HCT116 (cell line): ENCODE measurements at regions not wholly inside any gene's neighbourhood (a gene's known extent, or its start where the extent isn't known, plus 50 kb on each side); places are given as distances from the start of the nearest gene placed in this dataset.

ENCODE experiments used
- ATAC-seq: fragments of 200-7000 bp; cut with Tn5 transposase; 2 replicates; pipeline ENCODE4 v1.9.1; 2020; ENCODE audit warnings: mild to moderate bottlenecking, moderate library complexity
- BruUV-seq: library from RNA; stranded (reverse); fragments of 400-500 nt; replicated peaks from 2 replicates; lab custom pipeline; 2021; lab: Mats Ljungman, UMichigan
- CTCF ChIA-PET: fragments of 300-600 bp; sonication (Branson Sonifier 250); formaldehyde crosslinking; loops from one replicate; lab custom pipeline; 2021; ENCODE audit warnings: antibody characterized with exemption; lab: Charles Lee
- POLR2A ChIA-PET: fragments of 300-600, 350-600 bp; sonication (Branson Sonifier 250); formaldehyde crosslinking; loops from one replicate; lab custom pipeline; 2021; ENCODE audit warnings: antibody characterized with exemption; lab: Charles Lee
- RAD21 ChIA-PET, 2 experiments: fragments of 300-600 bp; sonication (Branson Sonifier 250); formaldehyde crosslinking; loops; one replicate each; lab custom pipeline; 2023; ENCODE audit warnings: low total read pairs in 2 of 2; ENCODE audit not compliant: uncharacterized antibody in 2 of 2, unreplicated experiment in 2 of 2, low non-redundant PET in 1 of 2; lab: Charles Lee
- DNase-seq: peaks from one replicate; pipeline ENCODE4 v3.0.0-alpha.2; 2010; ENCODE audit warnings: low read depth, low spot score
- H2AFZ ChIP-seq: fragments of 200-600 bp; shearing (Covaris generic), sonication (generic); 2 replicates; pipeline ENCODE4 v1.6.1; 2017; ENCODE audit warnings: low read depth, mixed run types, mixed read lengths, antibody characterized with exemption, low read length; ENCODE audit not compliant: poor library complexity, severe bottlenecking
- H3K27ac ChIP-seq: 2 replicates; pipeline ENCODE4 v1.5.1; 2012; ENCODE audit warnings: low read depth, low read length
- H3K27me3 ChIP-seq: fragments of 200-600 bp; sonication (generic); 2 replicates; pipeline ENCODE4 v1.6.1; 2016; ENCODE audit warnings: mixed run types, low read length, mixed read lengths; ENCODE audit not compliant: insufficient read depth
- H3K36me3 ChIP-seq, 2 experiments: fragments of 200-500 bp in 1 of 2; fragments of 200-600 bp in 1 of 2; sonication (Bioruptor generic) in 1 of 2; sonication (generic) in 1 of 2; 2 replicates each; pipeline versions ENCODE4 v1.5.1 to v1.6.1; 2014 to 2016; ENCODE audit warnings: low read length in 2 of 2, inconsistent platforms in 1 of 2, mixed read lengths in 1 of 2, mixed run types in 1 of 2; ENCODE audit not compliant: insufficient read depth in 2 of 2, control insufficient read depth in 1 of 2
- H3K4me1 ChIP-seq, 2 experiments: fragments of 200-600 bp in 1 of 2; sonication (generic) in 1 of 2; 2 replicates each; pipeline versions ENCODE4 v1.5.1 to v1.6.1; 2012 to 2017; ENCODE audit warnings: low read length in 2 of 2, inconsistent platforms in 1 of 2, mild to moderate bottlenecking in 1 of 2, mixed read lengths in 1 of 2, mixed run types in 1 of 2, moderate library complexity in 1 of 2; ENCODE audit not compliant: insufficient read depth in 2 of 2, control insufficient read depth in 1 of 2
- H3K4me2 ChIP-seq: fragments of 200-600 bp; sonication (generic); 2 replicates; pipeline ENCODE4 v1.6.1; 2017; ENCODE audit warnings: mixed run types, low read length, mixed read lengths
- H3K4me3 ChIP-seq, 2 experiments: fragments of 200-600 bp in 1 of 2; sonication (generic) in 1 of 2; replicated peaks in 1 of 2; 2 replicates each; pipeline ENCODE4 v1.5.1; 2011 to 2016; ENCODE audit warnings: low read length in 2 of 2, control low read depth in 1 of 2, low read depth in 1 of 2, mild to moderate bottlenecking in 1 of 2, mixed read lengths in 1 of 2, mixed run types in 1 of 2
- H3K79me2 ChIP-seq: fragments of 200-600 bp; sonication (generic); 2 replicates; pipeline ENCODE4 v1.6.1; 2017; ENCODE audit warnings: mild to moderate bottlenecking, mixed run types, low read length, moderate library complexity, mixed read lengths; ENCODE audit not compliant: insufficient read depth
- H3K9ac ChIP-seq: fragments of 200-600 bp; sonication (generic); 2 replicates; pipeline ENCODE4 v1.6.1; 2016; ENCODE audit warnings: low read length, mixed read lengths
- H3K9me2 ChIP-seq: fragments of 200-600 bp; sonication (generic), shearing (Covaris generic); 2 replicates; pipeline ENCODE4 v1.6.1; 2017; ENCODE audit warnings: mixed run types, mild to moderate bottlenecking, moderate library complexity; ENCODE audit not compliant: insufficient read depth
- H3K9me3 ChIP-seq, 2 experiments: fragments of 200-500 bp in 1 of 2; fragments of 200-600 bp in 1 of 2; sonication (Bioruptor generic) in 1 of 2; sonication (generic) in 1 of 2; 2 replicates each; pipeline ENCODE4 v1.6.1; 2014 to 2017; ENCODE audit warnings: low read length in 2 of 2, mixed read lengths in 2 of 2, inconsistent platforms in 1 of 2, low read depth in 1 of 2, mild to moderate bottlenecking in 1 of 2, mixed run types in 1 of 2, moderate library complexity in 1 of 2; ENCODE audit not compliant: control insufficient read depth in 1 of 2, insufficient read depth in 1 of 2
- H4K20me1 ChIP-seq: fragments of 200-600 bp; sonication (generic), shearing (Covaris generic); 2 replicates; pipeline ENCODE4 v1.6.1; 2017; ENCODE audit warnings: mixed run types, mild to moderate bottlenecking, moderate library complexity; ENCODE audit not compliant: insufficient read depth
- CEBPB ChIP-seq: IDR thresholded peaks from 2 replicates; pipeline ENCODE4 v1.6.1; 2012; ENCODE audit warnings: low read depth
- ELF1 ChIP-seq: IDR thresholded peaks from 2 replicates; pipeline ENCODE4 v1.6.1; 2012; ENCODE audit warnings: low read depth, borderline replicate concordance
- EZH2 ChIP-seq: fragments of 200-600 bp; sonication (generic); IDR thresholded peaks from 2 replicates; pipeline ENCODE4 v1.6.1; 2017; ENCODE audit warnings: antibody characterized with exemption, mixed run types
- FOSL1 ChIP-seq: IDR thresholded peaks from 2 replicates; pipeline ENCODE4 v1.6.1; 2012; ENCODE audit warnings: low read depth
- POLR2A ChIP-seq: IDR thresholded peaks from 2 replicates; pipeline ENCODE4 v1.7.0; 2011; ENCODE audit warnings: borderline replicate concordance; ENCODE audit not compliant: insufficient read depth, insufficient read length; ENCODE audit errors: extremely low read depth
- POLR2AphosphoS5 ChIP-seq: IDR thresholded peaks from 2 replicates; pipeline ENCODE4 v1.6.1; 2011; ENCODE audit warnings: mild to moderate bottlenecking, low read depth, low read length, moderate library complexity
- RAD21 ChIP-seq: IDR thresholded peaks from 2 replicates; pipeline ENCODE4 v1.6.1; 2012; ENCODE audit warnings: low read depth, mild to moderate bottlenecking
- SIN3A ChIP-seq: IDR thresholded peaks from 2 replicates; pipeline ENCODE4 v1.6.1; 2012; ENCODE audit warnings: low read depth
- SP1 ChIP-seq: IDR thresholded peaks from 2 replicates; pipeline ENCODE4 v1.6.1; 2012; ENCODE audit warnings: low read depth
- TCF7L2 ChIP-seq: IDR thresholded peaks from 2 replicates; pipeline ENCODE4 v1.7.0; 2011; ENCODE audit warnings: borderline replicate concordance, inconsistent platforms; ENCODE audit not compliant: insufficient read depth, insufficient read length; ENCODE audit errors: extremely low read depth
- YY1 ChIP-seq: IDR thresholded peaks from 2 replicates; pipeline ENCODE4 v1.6.1; 2011; ENCODE audit warnings: low read length, low read depth, moderate library complexity, mild to moderate bottlenecking; ENCODE audit not compliant: insufficient replicate concordance; ENCODE audit errors: extremely low read depth
- ZFX ChIP-seq: fragments of 450-650 bp; IDR thresholded peaks from 2 replicates; pipeline ENCODE4 v1.6.1; 2017
- intact Hi-C: fragments of 100-400 bp; cut with micrococcal nuclease; formaldehyde crosslinking; loops from 2 replicates; pipeline ENCODE4 v1.10.0; 2022
- TF ChIP-seq, protein P1 (sequence below), 3 experiments: fragments of 200-600 bp in 1 of 3; sonication (generic) in 1 of 3; IDR thresholded peaks in 2 of 3; conservative IDR thresholded peaks in 1 of 3; 2 replicates each; pipeline ENCODE4 v1.5.1; 2012 to 2017; ENCODE audit warnings: low read depth in 2 of 3, low read length in 2 of 3, antibody characterized with exemption in 1 of 3, borderline replicate concordance in 1 of 3, control low read depth in 1 of 3, mild to moderate bottlenecking in 1 of 3, mixed read lengths in 1 of 3, mixed run types in 1 of 3, moderate library complexity in 1 of 3; ENCODE audit not compliant: insufficient read depth in 1 of 3
- TF ChIP-seq, protein P2 (sequence below): IDR thresholded peaks from 2 replicates; pipeline ENCODE4 v1.6.1; 2012
- TF ChIP-seq, protein P3 (sequence below): IDR thresholded peaks from 2 replicates; pipeline ENCODE4 v1.6.1; 2011; ENCODE audit warnings: mild to moderate bottlenecking, low read length, moderate library complexity; ENCODE audit not compliant: insufficient replicate concordance; ENCODE audit errors: extremely low read depth
- TF ChIP-seq, protein P4 (sequence below): IDR thresholded peaks from 2 replicates; pipeline ENCODE4 v1.6.1; 2012

DNA sequence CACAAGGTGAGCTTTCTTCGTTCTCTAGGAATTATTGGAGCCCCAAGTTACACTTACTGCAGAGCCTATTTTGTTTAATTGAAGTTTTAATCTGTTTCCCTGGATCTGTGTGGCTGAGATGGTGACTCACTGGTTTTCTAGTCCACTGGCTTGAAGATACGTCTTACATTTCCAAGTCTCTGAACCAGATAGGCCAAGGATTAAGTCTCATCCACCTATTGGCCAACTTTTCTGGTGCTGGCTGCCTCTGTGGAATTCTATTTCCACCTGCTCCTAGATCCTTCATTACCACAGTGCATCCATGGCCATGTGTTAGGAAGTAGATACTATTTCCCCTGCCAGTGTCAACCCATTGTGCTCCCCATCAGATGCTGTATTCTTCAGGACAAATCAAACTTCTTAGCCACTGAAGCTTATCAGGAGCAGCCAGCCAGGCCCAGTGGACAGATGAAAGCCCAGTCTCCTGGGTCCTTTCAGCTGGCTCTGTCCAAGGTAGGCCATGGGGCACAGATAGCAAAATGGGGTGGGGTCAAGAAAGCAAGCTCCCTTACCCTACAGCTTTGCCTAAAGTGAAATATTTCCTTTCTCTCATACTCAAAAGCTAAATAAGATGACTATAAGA lies 198.8 kb upstream of the TCF4 start:
- Histone ChIP-seq H3K36me3 (no peaks in the 10 kb centered on the region), H3K4me3 (no peak overlapping the region), H3K4me1 (no peaks in the 10 kb centered on the region), H3K9me3 (peaks cover 29 to 31% of the 10 kb centered on the region in 2 experiments; a peak in 2 of 4 replicates), H3K4me2 (no peak overlapping the region), H2AFZ (no peak overlapping the region), H3K27ac (no peak overlapping the region), H3K79me2 (no peaks in the 10 kb centered on the region), H3K9me2 (no peaks in the 10 kb centered on the region), H3K9ac (no peak overlapping the region), H3K27me3 (no peaks in the 10 kb centered on the region), H4K20me1 (no peaks in the 10 kb centered on the region)
- ATAC-seq: no peak
- CTCF ChIA-PET: no interaction called here
- intact Hi-C loops: no loop called here
- no peak for DNase-seq
- RAD21 ChIA-PET: no interaction called here
- POLR2A ChIA-PET: no interaction called here
- no TSS peak for BruUV-seq
- TF ChIP-seq, protein P1, sequence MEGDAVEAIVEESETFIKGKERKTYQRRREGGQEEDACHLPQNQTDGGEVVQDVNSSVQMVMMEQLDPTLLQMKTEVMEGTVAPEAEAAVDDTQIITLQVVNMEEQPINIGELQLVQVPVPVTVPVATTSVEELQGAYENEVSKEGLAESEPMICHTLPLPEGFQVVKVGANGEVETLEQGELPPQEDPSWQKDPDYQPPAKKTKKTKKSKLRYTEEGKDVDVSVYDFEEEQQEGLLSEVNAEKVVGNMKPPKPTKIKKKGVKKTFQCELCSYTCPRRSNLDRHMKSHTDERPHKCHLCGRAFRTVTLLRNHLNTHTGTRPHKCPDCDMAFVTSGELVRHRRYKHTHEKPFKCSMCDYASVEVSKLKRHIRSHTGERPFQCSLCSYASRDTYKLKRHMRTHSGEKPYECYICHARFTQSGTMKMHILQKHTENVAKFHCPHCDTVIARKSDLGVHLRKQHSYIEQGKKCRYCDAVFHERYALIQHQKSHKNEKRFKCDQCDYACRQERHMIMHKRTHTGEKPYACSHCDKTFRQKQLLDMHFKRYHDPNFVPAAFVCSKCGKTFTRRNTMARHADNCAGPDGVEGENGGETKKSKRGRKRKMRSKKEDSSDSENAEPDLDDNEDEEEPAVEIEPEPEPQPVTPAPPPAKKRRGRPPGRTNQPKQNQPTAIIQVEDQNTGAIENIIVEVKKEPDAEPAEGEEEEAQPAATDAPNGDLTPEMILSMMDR (IDR thresholded peaks at IDR 0.05 in 2 of 3, conservative IDR thresholded peaks at IDR 0.05 in 1 of 3; ENCODE audit: borderline replicate concordance in 1 of 3, insufficient read depth in 1 of 3, low read depth in 2 of 3, low read length in 2 of 3): no peak
- TF ChIP-seq ELF1: no peak
- no peak for TF ChIP-seq EZH2
- TF ChIP-seq ZFX: no peak
- TF ChIP-seq, protein P2, sequence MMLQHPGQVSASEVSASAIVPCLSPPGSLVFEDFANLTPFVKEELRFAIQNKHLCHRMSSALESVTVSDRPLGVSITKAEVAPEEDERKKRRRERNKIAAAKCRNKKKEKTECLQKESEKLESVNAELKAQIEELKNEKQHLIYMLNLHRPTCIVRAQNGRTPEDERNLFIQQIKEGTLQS: no peak
- TF ChIP-seq YY1: no peak
- TF ChIP-seq POLR2A: no peak
- TF ChIP-seq FOSL1: no peak
- no peak for TF ChIP-seq POLR2AphosphoS5
- TF ChIP-seq, protein P3, sequence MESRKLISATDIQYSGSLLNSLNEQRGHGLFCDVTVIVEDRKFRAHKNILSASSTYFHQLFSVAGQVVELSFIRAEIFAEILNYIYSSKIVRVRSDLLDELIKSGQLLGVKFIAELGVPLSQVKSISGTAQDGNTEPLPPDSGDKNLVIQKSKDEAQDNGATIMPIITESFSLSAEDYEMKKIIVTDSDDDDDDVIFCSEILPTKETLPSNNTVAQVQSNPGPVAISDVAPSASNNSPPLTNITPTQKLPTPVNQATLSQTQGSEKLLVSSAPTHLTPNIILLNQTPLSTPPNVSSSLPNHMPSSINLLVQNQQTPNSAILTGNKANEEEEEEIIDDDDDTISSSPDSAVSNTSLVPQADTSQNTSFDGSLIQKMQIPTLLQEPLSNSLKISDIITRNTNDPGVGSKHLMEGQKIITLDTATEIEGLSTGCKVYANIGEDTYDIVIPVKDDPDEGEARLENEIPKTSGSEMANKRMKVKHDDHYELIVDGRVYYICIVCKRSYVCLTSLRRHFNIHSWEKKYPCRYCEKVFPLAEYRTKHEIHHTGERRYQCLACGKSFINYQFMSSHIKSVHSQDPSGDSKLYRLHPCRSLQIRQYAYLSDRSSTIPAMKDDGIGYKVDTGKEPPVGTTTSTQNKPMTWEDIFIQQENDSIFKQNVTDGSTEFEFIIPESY: no peak
- TF ChIP-seq, protein P4, sequence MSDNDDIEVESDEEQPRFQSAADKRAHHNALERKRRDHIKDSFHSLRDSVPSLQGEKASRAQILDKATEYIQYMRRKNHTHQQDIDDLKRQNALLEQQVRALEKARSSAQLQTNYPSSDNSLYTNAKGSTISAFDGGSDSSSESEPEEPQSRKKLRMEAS: no peak
- TF ChIP-seq TCF7L2: no peak
- no peak for TF ChIP-seq SP1
- no peak for TF ChIP-seq RAD21
- no peak for TF ChIP-seq SIN3A
- no peak for TF ChIP-seq CEBPB
